Loucy (cell line): ENCODE measurements at regions not wholly inside any gene's neighbourhood (a gene's known extent, or its start where the extent isn't known, plus 50 kb on each side); places are given as distances from the start of the nearest gene placed in this dataset.
"Not testable (repeated sequence)": the region's sequence is repeated elsewhere in the genome, so short reads cannot be mapped to it uniquely, and the experiment has no call there.

Source experiments
- CTCF ChIP-seq: fragments of 200-600 bp; sonication (generic); conservative IDR thresholded peaks from 2 replicates; pipeline ENCODE4 v1.5.1; 2014; ENCODE audit warnings: mild to moderate bottlenecking, antibody characterized with exemption, low read length
- EZH2phosphoT487 ChIP-seq: fragments of 200-600 bp; IDR thresholded peaks from 2 replicates; pipeline ENCODE4 v1.6.1; 2018; ENCODE audit warnings: antibody characterized with exemption, mild to moderate bottlenecking, moderate library complexity, borderline replicate concordance

- not testable (repeated sequence) for TF ChIP-seq CTCF, EZH2phosphoT487
Observed at GRCh38 chr6:60389094-60389493, 1896.9 kb downstream of the KHDRBS2 start.
